HCT116 (cell line): ENCODE measurements at regions not wholly inside any gene's neighbourhood (a gene's known extent, or its start where the extent isn't known, plus 50 kb on each side); places are given as distances from the start of the nearest gene placed in this dataset.

Experiments used
- ATAC-seq: fragments of 200-7000 bp; cut with Tn5 transposase; 2 replicates; pipeline ENCODE4 v1.9.1; 2020; ENCODE audit warnings: mild to moderate bottlenecking, moderate library complexity
- BruUV-seq: library from RNA; stranded (reverse); fragments of 400-500 nt; replicated peaks from 2 replicates; lab custom pipeline; 2021; lab: Mats Ljungman, UMichigan
- CTCF ChIA-PET: fragments of 300-600 bp; sonication (Branson Sonifier 250); formaldehyde crosslinking; loops from one replicate; lab custom pipeline; 2021; ENCODE audit warnings: antibody characterized with exemption; lab: Charles Lee
- POLR2A ChIA-PET: fragments of 300-600, 350-600 bp; sonication (Branson Sonifier 250); formaldehyde crosslinking; loops from one replicate; lab custom pipeline; 2021; ENCODE audit warnings: antibody characterized with exemption; lab: Charles Lee
- RAD21 ChIA-PET, 2 experiments: fragments of 300-600 bp; sonication (Branson Sonifier 250); formaldehyde crosslinking; loops; one replicate each; lab custom pipeline; 2023; ENCODE audit warnings: low total read pairs in 2 of 2; ENCODE audit not compliant: uncharacterized antibody in 2 of 2, unreplicated experiment in 2 of 2, low non-redundant PET in 1 of 2; lab: Charles Lee
- DNase-seq: peaks from one replicate; pipeline ENCODE4 v3.0.0-alpha.2; 2010; ENCODE audit warnings: low read depth, low spot score
- H2AFZ ChIP-seq: fragments of 200-600 bp; shearing (Covaris generic), sonication (generic); 2 replicates; pipeline ENCODE4 v1.6.1; 2017; ENCODE audit warnings: low read depth, mixed run types, mixed read lengths, antibody characterized with exemption, low read length; ENCODE audit not compliant: poor library complexity, severe bottlenecking
- H3K27ac ChIP-seq: 2 replicates; pipeline ENCODE4 v1.5.1; 2012; ENCODE audit warnings: low read depth, low read length
- H3K27me3 ChIP-seq: fragments of 200-600 bp; sonication (generic); 2 replicates; pipeline ENCODE4 v1.6.1; 2016; ENCODE audit warnings: mixed run types, low read length, mixed read lengths; ENCODE audit not compliant: insufficient read depth
- H3K36me3 ChIP-seq, 2 experiments: fragments of 200-500 bp in 1 of 2; fragments of 200-600 bp in 1 of 2; sonication (Bioruptor generic) in 1 of 2; sonication (generic) in 1 of 2; 2 replicates each; pipeline versions ENCODE4 v1.5.1 to v1.6.1; 2014 to 2016; ENCODE audit warnings: low read length in 2 of 2, inconsistent platforms in 1 of 2, mixed read lengths in 1 of 2, mixed run types in 1 of 2; ENCODE audit not compliant: insufficient read depth in 2 of 2, control insufficient read depth in 1 of 2
- H3K4me1 ChIP-seq, 2 experiments: fragments of 200-600 bp in 1 of 2; sonication (generic) in 1 of 2; 2 replicates each; pipeline versions ENCODE4 v1.5.1 to v1.6.1; 2012 to 2017; ENCODE audit warnings: low read length in 2 of 2, inconsistent platforms in 1 of 2, mild to moderate bottlenecking in 1 of 2, mixed read lengths in 1 of 2, mixed run types in 1 of 2, moderate library complexity in 1 of 2; ENCODE audit not compliant: insufficient read depth in 2 of 2, control insufficient read depth in 1 of 2
- H3K4me2 ChIP-seq: fragments of 200-600 bp; sonication (generic); 2 replicates; pipeline ENCODE4 v1.6.1; 2017; ENCODE audit warnings: mixed run types, low read length, mixed read lengths
- H3K4me3 ChIP-seq, 2 experiments: fragments of 200-600 bp in 1 of 2; sonication (generic) in 1 of 2; replicated peaks in 1 of 2; 2 replicates each; pipeline ENCODE4 v1.5.1; 2011 to 2016; ENCODE audit warnings: low read length in 2 of 2, control low read depth in 1 of 2, low read depth in 1 of 2, mild to moderate bottlenecking in 1 of 2, mixed read lengths in 1 of 2, mixed run types in 1 of 2
- H3K79me2 ChIP-seq: fragments of 200-600 bp; sonication (generic); 2 replicates; pipeline ENCODE4 v1.6.1; 2017; ENCODE audit warnings: mild to moderate bottlenecking, mixed run types, low read length, moderate library complexity, mixed read lengths; ENCODE audit not compliant: insufficient read depth
- H3K9ac ChIP-seq: fragments of 200-600 bp; sonication (generic); 2 replicates; pipeline ENCODE4 v1.6.1; 2016; ENCODE audit warnings: low read length, mixed read lengths
- H3K9me2 ChIP-seq: fragments of 200-600 bp; sonication (generic), shearing (Covaris generic); 2 replicates; pipeline ENCODE4 v1.6.1; 2017; ENCODE audit warnings: mixed run types, mild to moderate bottlenecking, moderate library complexity; ENCODE audit not compliant: insufficient read depth
- H3K9me3 ChIP-seq, 2 experiments: fragments of 200-500 bp in 1 of 2; fragments of 200-600 bp in 1 of 2; sonication (Bioruptor generic) in 1 of 2; sonication (generic) in 1 of 2; 2 replicates each; pipeline ENCODE4 v1.6.1; 2014 to 2017; ENCODE audit warnings: low read length in 2 of 2, mixed read lengths in 2 of 2, inconsistent platforms in 1 of 2, low read depth in 1 of 2, mild to moderate bottlenecking in 1 of 2, mixed run types in 1 of 2, moderate library complexity in 1 of 2; ENCODE audit not compliant: control insufficient read depth in 1 of 2, insufficient read depth in 1 of 2
- H4K20me1 ChIP-seq: fragments of 200-600 bp; sonication (generic), shearing (Covaris generic); 2 replicates; pipeline ENCODE4 v1.6.1; 2017; ENCODE audit warnings: mixed run types, mild to moderate bottlenecking, moderate library complexity; ENCODE audit not compliant: insufficient read depth
- EGR1 ChIP-seq: IDR thresholded peaks from 2 replicates; pipeline ENCODE4 v1.6.1; 2012; ENCODE audit warnings: low read depth
- EZH2 ChIP-seq: fragments of 200-600 bp; sonication (generic); IDR thresholded peaks from 2 replicates; pipeline ENCODE4 v1.6.1; 2017; ENCODE audit warnings: antibody characterized with exemption, mixed run types
- JUND ChIP-seq: IDR thresholded peaks from 2 replicates; pipeline ENCODE4 v1.6.1; 2012
- POLR2AphosphoS5 ChIP-seq: IDR thresholded peaks from 2 replicates; pipeline ENCODE4 v1.6.1; 2011; ENCODE audit warnings: mild to moderate bottlenecking, low read depth, low read length, moderate library complexity
- RAD21 ChIP-seq: IDR thresholded peaks from 2 replicates; pipeline ENCODE4 v1.6.1; 2012; ENCODE audit warnings: low read depth, mild to moderate bottlenecking
- SRF ChIP-seq: IDR thresholded peaks from 2 replicates; pipeline ENCODE4 v1.6.1; 2012; ENCODE audit warnings: low read depth
- ZBTB33 ChIP-seq: IDR thresholded peaks from 2 replicates; pipeline ENCODE4 v1.6.1; 2011; ENCODE audit warnings: mild to moderate bottlenecking, low read length, moderate library complexity; ENCODE audit not compliant: insufficient replicate concordance; ENCODE audit errors: extremely low read depth
- intact Hi-C: fragments of 100-400 bp; cut with micrococcal nuclease; formaldehyde crosslinking; loops from 2 replicates; pipeline ENCODE4 v1.10.0; 2022

- BruUV-seq, result no TSS peak
- peak overlapping the region; percentile 55 for H3K27ac ChIP-seq
- RAD21 ChIA-PET, result no interaction called here
These were observed 333.9 kb downstream of the SRGAP2C start for GRCh38 chr1:121518726-121519041.

More at GRCh38 chr1:121518726-121519041, 333.9 kb downstream of the SRGAP2C start:
- Histone ChIP-seq H3K27me3 (no peaks in the 10 kb centered on the region), H3K4me1 (peaks cover 0 to 13% of the 10 kb centered on the region in 2 experiments; a peak in 1 of 4 replicates), H4K20me1 (no peaks in the 10 kb centered on the region), H3K9me2 (no peaks in the 10 kb centered on the region), H2AFZ (no peak overlapping the region), H3K36me3 (no peaks in the 10 kb centered on the region), H3K4me2 (peak overlapping the region; percentile 72), H3K4me3 (peak overlapping the region; percentile 40 to 54), H3K9ac (peak overlapping the region; percentile 50), H3K9me3 (no peaks in the 10 kb centered on the region), H3K79me2 (no peaks in the 10 kb centered on the region)
- CTCF ChIA-PET, result no interaction called here
- no peak for DNase-seq
- POLR2A ChIA-PET, result no interaction called here
- intact Hi-C loops, result loop anchor here (2.0 to 5.0 kb wide), 2 partner anchors 14 to 36 kb away; no protein-coding TSS in a partner anchor
- ATAC-seq, result no peak
- TF ChIP-seq ZBTB33, result no peak
- no peak for TF ChIP-seq JUND
- TF ChIP-seq POLR2AphosphoS5, result no peak
- TF ChIP-seq EGR1, result no peak
- no peak for TF ChIP-seq RAD21
- TF ChIP-seq EZH2, result no peak
- TF ChIP-seq SRF, result no peak
